ENCODE measurements at regions not wholly inside any gene's neighbourhood (a gene's known extent, or its start where the extent isn't known, plus 50 kb on each side); places are given as distances from the start of the nearest gene placed in this dataset.

- DNase-seq: no peak
Measured at GRCh38 chr5:174236070-174236469, 190.6 kb downstream of the NSG2 start.

- DNase-seq: no peak
Measured at GRCh38 chr5:174239718-174240117, 194.2 kb downstream of the NSG2 start.

- no peak for DNase-seq
Measured at GRCh38 chr5:174242573-174242972, 197.1 kb downstream of the NSG2 start.

- DNase-seq: no peak
Measured at GRCh38 chr5:174243904-174244303, 198.4 kb downstream of the NSG2 start.

GRCh38 chr5:174245516-174246075, 200.1 kb downstream of the NSG2 start:
- DNase-seq: no peak

- DNase-seq: no peak
Measured at GRCh38 chr5:174246743-174247142, 201.2 kb downstream of the NSG2 start.

- DNase-seq: no peak
Measured at GRCh38 chr5:174247301-174247700, 201.8 kb downstream of the NSG2 start.

- DNase-seq: no peak
Measured at GRCh38 chr5:174251305-174252000, 205.9 kb downstream of the NSG2 start.

GRCh38 chr5:174252121-174252520, 206.6 kb downstream of the NSG2 start:
- no peak for DNase-seq

GRCh38 chr5:174259696-174260420, 214.4 kb downstream of the NSG2 start:
- DNase-seq: no peak

- DNase-seq: no peak
Measured at GRCh38 chr5:174271316-174271715, 225.8 kb downstream of the NSG2 start.

GRCh38 chr5:174272671-174273070, 227.2 kb downstream of the NSG2 start:
- DNase-seq: no peak

GRCh38 chr5:174273325-174273724, 227.8 kb downstream of the NSG2 start:
- DNase-seq: no peak

- no peak for DNase-seq
Measured at GRCh38 chr5:174275959-174276358, 230.5 kb downstream of the NSG2 start.

GRCh38 chr5:174281089-174281760, 235.7 kb downstream of the NSG2 start:
- no peak for DNase-seq

- DNase-seq: no peak
Measured at GRCh38 chr5:174281855-174282254, 236.3 kb downstream of the NSG2 start.

- DNase-seq: no peak
Measured at GRCh38 chr5:174282391-174282790, 236.9 kb downstream of the NSG2 start.

GRCh38 chr5:174283211-174284005, 237.9 kb downstream of the NSG2 start:
- no peak for DNase-seq

- no peak for DNase-seq
Measured at GRCh38 chr5:174284873-174285272, 239.4 kb downstream of the NSG2 start.

- DNase-seq: no peak
Measured at GRCh38 chr5:174287761-174288160, 242.3 kb downstream of the NSG2 start.

GRCh38 chr5:174288439-174288838, 242.9 kb downstream of the NSG2 start:
- no peak for DNase-seq

- DNase-seq: no peak
Measured at GRCh38 chr5:174291162-174291561, 245.7 kb downstream of the NSG2 start.

GRCh38 chr5:174292348-174292747, 246.8 kb downstream of the NSG2 start:
- DNase-seq: no peak
